Hindlimb muscle (tissue), 1 donor: ENCODE measurements at regions not wholly inside any gene's neighbourhood (a gene's known extent, or its start where the extent isn't known, plus 50 kb on each side); places are given as distances from the start of the nearest gene placed in this dataset.
A peak's percentile ranks its signal among the peaks of the same experiment; 100 is the strongest.

ENCODE experiments used
- DNase-seq: peaks from one replicate; pipeline ENCODE4 v3.0.0-alpha.2; 2013

DNA sequence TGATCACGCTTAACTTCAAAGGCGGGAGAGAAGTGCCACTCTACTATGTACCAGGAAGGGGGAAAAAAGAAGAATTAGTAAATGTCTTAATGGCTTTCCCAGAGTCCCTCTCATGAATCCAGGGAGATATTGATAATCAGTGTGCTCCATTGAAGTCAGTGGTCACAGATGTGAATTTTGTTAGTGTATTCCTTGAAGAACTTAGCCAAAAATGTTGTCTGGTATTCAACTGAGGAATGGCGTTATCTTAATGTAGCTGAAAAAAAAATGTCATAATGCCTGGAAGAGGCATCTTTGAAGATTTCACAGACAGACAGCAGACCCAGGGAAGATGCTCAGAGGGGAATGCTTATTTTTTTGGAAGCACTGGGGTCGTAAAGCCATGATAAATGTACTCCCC, 250.4 kb downstream of the WDR11 start:
- no peak for DNase-seq

DNA sequence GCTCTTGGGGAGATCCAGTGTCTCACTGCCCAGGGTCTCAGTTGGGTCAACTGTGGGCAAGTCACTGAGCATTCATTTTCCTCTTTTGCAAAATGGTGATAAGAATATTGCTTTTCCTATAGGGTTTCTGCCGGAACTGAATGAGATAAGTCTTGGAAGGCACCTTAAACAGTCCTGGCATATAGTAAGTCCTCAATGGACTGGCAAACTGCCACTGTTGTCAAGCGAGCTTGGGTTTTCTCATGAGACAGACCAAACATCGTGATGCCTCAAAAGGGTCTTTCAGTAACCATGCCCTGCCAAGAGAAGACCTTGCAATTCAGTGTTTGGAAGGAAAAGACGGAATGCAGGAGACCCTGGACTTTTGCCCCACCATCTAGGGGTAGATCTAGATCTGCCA, 251.5 kb downstream of the WDR11 start:
- DNase-seq: no peak

DNA sequence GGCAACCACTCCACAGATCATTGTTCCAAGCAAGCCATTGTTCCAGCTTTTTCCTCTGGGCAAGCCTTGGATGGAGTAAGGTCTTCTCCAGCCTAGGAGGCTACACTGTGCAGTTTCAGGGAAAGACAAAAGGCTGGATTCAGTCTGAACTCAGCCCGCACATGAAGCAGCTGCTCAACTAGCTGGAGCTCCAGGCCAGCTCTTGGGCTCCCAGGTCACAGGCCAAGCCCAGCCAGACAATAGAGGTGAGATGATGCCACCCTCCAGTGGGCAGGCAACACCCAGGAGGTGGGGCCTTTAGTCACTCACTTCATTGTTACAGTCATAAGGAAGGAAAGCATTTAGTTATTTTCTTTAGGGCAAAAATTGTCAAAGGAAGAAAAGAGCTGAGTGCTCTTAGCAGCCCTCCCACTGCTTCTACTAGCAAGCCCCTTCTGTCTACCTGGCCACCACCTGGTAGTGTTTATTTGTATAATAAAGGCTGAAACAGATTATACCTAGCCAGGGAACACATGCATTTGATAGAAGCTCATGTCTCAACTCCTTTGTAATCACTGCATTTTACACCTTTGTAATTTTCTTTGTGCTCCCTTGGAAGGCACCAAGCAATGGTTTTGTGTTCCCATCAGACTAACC, 253.4 kb downstream of the WDR11 start:
- no peak for DNase-seq

DNA sequence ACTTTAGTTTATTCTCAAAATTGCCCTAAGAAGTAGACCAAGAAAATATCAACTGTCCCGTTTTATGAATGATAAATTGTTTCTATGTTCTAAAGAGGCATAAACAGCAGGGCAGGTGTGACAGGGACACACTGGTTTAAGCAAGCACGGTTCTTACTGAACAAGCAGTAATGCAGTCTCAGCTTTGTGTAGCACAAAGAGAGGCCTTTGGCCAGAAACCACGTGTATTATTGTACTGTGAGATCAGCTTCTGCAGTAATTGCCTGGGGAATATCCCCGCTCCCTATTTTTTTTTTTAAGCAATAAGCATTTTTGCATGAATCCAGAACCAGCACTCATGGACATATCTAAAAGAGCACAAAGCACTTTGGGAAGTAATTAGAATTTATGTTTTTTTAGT, 255.4 kb downstream of the WDR11 start:
- peak; percentile 39 for DNase-seq

DNA sequence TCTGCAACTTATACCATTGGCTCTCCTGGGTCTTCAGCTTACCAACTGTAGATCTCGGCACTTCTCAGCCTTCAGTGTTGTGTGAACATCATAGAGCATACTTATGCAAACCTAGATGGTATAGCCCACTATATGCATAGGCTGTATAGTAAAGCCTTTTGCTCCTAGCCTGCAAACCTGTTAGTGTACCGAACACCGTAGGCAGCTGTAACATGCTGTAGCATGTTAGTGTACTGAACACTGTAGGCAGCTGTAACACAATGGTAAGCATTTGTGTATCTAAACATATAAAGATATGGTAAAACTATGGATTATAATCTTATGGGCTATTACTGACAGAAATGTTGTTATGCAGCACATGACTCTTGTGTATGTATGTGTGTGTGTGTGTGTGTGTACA, 256.9 kb downstream of the WDR11 start:
- DNase-seq: no peak

DNA sequence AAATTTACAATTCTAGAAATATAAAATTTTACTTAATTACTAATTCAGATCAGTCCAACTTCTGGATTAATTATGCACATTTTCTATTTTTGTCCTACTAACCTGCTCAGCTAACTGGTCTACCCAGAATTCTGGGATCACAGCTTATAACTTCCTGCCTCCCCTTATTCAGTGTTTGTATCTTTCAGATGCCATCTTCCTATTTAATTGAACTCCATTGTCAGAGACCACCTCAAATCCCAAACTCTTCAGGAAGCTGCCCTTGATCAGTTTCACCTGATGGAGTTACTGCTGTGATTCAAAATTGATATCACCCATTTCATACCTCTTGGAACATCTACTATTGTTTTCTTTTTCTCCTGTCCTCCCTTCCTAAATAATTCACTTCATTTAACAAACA, 259.2 kb downstream of the WDR11 start:
- no peak for DNase-seq

DNA sequence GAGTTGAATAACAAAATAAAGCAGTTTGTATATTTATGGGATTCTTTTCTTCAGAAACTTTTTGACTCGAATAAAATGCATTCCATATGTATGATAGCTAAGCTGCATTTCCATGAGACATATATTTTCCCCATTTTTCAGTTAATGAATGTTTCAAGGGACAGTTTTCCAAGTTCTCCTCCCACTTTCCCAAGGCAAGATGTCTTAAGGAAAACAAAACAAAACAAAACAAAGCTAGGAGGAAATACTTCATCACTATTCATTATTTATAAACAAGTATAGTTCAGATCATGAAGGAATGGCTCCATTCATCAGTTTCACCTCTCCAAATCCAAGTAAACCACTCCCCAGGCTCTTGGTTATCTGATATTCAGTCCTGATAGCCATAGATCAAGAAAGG, 261.0 kb downstream of the WDR11 start:
- DNase-seq: peak; percentile 25

DNA sequence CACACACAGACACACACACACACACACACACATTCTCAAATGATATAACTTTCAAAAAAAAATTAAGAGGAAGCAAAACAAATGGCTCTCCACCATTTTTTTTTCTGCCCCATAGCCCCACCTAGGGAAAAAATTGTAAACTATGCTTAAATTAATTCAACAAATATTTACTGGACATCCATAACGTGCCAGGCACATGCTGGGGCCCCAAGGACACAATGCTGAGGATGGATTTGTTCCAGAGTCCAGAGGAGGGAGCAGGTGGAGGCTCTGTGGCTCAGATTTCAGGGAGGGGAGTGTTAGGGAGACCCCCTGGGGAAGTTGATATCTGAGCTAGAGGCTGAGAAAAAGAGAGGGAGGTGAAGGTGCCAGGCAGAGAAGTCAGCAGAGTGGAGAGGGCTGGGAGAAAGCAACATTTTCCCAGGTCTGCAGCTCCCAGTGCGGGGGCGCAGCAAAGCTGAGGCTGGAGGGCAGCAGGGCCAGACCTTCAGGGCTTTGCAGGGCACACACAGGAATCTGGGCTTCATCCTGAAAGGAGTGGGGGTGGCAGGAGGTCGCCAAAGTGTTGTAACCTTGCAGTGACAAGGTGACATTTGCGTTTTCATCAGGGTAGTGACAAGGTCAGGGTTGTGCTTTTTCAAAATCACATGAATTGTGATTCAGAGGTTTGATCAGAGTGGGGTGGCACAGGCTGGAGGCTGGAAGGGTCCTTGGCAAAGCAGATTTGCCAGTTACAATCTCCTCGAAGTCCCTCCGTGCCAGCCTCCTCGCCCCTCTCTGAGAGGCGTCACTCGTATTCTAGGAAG, 261.6 kb downstream of the WDR11 start:
- DNase-seq: no peak

DNA sequence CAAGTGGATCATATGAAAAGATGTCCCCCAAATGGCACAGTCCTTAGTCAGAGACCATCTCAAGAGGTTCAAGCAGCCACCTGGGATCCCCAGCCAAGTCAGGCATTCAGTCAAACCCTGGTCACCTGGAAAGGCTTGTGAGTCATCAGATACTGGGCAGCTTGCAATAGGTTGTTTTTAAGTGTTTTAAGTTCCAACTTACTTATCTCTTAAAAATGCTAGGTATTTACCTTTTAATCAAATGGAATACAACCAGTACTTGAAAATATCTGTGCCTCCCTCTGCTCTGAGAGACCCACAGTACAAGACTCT, 262.2 kb downstream of the WDR11 start:
- DNase-seq: no peak

DNA sequence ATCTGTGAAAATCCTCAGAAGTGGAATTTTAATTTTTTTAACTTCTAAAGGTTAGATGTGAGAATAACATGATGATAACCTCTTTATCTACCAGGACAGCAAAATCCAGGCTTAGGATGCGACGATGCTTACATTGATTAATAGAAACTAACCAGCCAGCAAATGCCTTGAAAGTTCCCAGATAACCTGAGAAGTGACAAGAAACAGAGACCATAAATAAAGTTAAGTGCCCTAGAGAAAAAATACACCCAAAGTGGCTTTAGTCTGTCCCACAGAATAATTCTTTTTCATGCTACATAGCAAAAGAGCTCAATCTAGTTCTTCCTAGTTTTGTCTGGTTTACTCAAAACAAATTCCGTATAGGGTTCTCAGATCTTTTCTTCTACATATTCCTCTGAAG, 262.7 kb downstream of the WDR11 start:
- DNase-seq: no peak

DNA sequence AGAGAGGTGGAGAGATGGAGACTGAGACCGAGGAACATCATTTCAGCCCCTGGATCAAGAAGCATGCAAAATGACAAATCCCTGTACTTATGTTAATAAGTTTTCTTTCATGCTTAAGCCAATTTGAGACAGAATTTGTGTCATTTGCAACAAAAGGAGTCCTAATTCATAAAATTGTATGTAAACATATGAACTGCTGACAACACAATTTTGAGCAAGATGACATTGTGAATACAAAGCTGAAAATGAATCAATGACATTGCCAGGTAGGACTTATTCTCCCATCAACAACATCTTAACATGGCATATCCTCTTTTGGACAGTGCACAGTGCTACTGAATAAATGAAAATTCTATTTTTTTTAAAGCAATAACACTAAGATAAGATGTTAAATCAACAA, 264.0 kb downstream of the WDR11 start:
- DNase-seq: no peak

DNA sequence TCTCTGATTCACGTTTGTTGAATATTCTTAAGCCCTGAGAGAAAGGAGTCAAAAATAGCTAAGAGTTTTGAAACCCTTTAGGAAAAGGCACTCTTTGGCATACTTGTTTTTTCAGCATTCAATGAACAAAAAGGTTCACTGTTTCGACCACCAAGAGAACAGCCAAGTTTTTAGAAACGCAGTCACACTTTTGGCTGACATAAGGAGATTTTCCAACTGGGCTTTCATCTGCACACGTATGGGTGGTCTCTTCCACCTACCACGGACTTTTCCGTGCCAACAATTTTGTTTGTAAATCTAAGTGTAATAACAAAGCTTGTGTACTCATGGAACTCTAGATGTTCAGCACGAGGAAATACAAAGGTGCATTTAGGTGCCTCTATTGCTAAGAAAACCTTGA, 270.3 kb downstream of the WDR11 start:
- DNase-seq: no peak

DNA sequence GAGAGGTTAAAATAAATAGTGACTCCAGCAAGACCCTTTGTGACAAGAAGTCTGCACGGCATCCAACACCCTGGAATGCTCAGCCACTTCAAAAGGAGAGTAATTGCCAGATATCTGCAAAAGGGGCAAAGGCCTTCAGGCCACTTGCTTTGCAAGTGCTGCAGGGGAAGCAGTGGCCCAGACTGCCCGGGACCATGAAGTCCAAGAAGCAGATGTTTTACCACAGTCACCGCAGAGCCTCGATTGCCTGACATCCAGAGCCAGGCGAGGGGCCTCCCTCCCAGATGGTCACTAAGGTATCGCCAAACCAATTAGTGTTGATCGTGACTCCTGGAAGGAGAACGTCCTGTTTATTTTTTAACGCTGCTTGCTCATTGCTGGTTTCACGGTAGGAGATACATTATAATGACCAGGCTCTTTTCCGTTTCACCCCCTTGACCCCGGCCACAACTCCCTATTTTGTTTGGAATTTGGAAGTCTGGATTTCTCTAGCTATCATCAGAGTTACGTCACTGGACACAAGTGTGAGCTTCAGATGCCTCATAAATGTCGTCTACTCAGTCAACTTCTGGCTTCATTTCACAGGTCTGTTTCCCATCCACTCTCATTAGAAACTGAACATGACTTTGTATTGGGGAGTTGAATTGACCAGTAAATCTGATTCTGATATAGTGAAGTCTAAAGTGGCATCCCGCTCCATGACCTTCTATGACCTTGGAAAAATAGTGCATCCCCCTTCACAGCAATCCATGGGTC, 276.2 kb downstream of the WDR11 start:
- no peak for DNase-seq

DNA sequence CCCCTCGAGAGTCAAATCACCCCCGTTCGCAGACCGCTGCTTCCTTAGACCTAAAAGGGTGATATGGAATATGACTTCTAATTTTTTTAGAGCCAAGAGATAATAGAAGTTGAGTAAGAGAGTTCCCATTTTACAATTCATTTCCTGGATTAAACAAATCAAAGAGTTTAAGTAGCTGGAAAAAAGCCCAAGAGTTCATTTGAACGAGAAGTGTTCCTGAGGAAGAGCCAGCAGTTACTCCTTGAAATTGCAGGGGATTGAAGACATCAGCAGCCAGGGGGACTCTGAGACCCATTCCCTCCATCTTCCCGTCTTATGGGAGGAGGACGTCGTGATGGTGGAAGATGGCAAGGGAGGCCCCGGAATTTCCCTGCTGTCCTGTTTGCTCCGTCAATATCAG, 277.0 kb downstream of the WDR11 start:
- no peak for DNase-seq

DNA sequence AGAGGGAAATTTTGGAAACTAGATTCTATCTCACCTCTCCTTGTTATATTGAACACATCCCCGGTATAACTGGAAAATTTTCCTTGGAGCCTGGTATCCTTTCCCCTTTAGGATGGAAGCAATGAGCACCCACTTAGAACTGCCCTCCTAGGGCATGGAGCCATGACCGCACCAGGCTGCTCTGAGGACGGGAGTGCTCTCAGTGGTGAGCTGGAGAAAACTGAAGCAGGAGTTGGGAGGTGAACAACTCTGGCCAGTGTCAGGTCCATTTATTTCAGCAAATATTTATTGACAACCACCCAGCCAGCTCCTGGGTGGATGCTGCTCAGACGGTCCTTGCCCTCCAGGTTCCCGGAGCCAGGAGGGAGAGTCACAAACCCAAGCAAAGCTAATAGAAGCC, 278.1 kb downstream of the WDR11 start:
- no peak for DNase-seq

DNA sequence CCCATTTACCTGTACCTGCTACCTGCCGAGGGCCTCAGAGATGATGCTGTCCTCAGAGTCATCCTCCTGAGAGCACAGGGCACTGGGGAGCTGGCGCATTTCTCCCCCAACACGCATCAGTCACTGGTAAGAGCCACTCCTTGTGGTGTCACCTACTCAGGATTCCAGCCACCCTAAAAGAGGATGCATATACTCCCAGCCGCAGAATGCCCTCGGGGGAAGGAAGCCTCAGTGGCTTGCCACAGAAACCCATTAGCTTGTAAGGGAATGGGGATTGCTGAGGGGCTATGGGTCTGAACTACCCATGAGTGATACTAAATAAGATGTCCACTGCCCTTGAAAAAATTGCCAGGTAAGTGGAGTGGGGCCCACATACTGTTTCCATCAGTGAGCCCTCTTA, 279.2 kb downstream of the WDR11 start:
- no peak for DNase-seq

DNA sequence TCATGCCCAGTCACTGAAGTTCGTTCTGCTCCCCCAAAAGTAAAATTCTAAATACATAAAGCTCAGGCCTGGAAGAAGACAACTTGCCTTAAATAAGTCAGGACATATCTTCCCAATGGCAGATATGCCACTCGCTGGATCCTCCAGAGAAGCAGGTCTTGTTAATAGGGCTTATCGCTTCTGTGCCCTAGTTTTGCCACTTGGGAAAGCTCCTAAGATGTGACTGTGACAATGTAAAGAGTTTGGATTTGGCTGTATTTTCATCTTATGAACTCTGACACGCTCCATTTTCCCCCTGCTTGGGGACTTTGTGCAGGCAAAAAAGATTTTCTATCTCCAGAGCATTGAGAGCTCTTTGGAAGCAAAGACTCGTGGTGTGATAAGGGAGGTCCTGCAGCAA, 279.9 kb downstream of the WDR11 start:
- no peak for DNase-seq

DNA sequence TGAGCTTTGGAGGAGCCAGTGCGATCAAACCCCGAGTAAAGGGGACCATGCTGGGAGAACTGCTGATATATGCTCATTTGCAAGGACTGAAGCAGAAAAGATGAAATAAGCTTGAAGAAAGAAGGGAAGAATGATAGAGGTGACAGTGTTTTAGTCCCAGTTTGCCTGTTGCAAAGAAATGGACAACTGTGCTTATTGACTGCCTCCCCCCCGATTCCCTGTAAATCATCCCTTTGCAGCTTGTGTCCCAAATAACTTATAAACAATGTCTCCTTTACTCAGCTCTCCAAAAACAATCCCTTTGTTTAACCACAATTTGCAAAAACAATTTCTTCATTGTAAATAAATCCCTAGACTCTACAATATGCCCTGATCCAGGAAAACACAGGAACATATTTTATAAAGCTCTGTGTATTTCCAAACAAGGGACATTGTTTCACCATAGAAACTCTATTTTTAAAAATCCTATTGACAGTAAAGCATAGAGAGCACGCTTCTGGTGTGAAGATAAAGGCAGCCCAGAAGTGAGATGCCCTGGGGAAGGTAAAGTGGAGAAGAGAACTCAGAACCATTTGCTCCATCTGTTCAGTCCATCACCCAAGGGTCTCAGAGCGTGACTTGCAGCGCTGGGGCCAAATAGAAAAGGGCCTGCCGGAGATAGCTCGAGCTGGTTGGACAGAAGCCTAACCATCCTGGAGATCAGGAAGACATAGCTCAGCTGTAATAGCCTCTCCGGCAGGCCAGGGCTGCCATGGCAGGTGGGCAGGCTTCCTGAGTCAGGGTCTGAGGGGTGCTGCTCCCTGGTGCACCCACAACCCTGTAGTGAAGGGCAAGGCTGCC, 280.5 kb downstream of the WDR11 start:
- peak; percentile 21 for DNase-seq

DNA sequence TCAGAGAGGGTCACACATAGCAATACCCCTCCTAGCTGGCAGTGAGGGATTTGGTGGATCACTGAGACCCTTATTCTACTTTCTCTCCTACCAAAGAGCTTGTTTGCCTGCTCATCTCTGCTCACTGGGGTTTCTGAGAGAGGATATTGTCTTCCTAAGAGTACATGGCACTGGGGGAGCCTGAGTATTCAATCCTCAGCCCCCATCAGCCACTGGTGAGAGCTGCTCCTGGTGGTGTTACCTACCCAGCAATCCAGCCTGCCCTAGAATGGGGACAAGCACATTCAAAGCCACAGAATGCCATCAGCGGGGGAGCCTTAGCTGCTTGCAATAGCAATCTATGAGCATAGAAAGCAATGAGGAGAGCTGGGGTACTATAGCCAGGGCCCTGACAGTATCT, 281.1 kb downstream of the WDR11 start:
- no peak for DNase-seq

DNA sequence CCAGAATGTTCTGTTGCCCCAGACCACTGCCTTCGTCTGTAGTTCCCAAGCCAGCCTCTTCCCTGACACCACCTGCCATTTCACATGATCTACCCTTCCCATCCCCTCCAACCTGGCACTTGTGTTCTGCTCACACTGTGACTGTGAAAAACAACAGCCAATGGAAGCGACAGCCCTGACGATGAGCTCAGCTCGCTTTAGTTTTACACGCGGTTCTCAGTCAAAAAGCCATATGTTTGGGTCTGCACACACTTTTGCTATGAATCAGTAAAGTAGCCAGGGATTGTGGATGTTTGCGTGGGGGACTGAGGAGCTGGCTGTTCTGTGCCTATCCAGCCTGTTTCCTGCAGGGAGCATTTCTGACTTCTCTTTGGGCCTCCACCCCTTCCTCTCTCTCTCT, 282.7 kb downstream of the WDR11 start:
- no peak for DNase-seq

DNA sequence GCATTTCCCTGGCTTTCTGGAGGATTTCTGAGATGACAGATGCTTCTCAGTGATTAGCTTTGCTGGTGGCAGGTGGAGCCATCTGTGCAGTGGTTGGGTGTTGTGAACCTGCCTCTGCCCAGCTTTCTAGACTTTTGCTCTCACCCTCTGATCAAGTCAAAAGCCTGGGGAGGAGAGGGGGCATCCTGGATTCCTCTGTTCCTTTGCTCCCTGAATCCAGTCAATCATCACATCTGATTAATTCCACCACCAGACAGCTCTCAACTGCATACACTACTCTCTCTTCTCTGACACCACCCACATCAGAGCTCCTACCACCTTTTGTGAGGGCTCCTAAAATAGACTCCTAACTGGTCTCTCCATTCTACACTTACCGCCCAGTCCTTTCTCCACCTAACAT, 283.5 kb downstream of the WDR11 start:
- DNase-seq: no peak

DNA sequence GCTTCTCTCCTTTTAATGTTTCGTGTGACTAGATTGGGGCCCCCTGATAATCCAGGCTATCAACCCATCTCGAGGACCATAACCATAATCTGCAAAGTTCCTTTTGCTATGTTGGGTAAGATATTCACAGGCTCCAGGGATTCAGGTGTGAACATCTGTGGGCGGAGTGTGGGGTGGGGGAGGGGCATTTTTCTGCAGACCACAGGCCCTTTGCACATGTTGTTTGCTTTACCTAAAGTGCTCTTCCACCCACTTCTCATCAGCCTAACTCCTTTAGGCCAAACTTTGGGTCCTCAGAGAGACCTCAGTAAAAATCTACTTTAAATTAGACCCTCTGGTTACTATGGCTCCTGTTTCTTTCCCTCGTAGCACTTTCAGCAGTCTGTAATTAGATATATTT, 284.4 kb downstream of the WDR11 start:
- DNase-seq: no peak

DNA sequence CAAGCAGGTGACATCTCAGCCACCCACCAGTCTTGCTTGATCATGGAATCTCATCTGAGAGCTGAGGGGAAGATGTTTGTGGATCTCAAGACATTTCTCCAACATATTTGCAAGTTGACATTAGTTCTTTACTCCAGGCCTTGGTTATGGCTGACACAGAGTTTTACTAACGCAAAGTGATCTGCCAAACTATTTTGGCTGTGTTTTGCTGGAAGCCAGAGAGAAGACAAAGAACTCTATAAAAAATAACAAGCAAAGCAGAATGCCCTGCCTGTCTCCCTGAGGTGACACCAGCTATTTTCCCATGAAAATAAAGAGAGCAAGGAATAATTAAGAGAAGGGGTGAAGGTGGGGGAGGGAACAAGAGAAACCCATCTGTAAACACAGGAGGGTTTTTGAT, 286.4 kb downstream of the WDR11 start:
- DNase-seq: peak; percentile 39
